ENCODE measurements at regions not wholly inside any gene's neighbourhood (a gene's known extent, or its start where the extent isn't known, plus 50 kb on each side); places are given as distances from the start of the nearest gene placed in this dataset.

- TF ChIP-seq, protein P1, sequence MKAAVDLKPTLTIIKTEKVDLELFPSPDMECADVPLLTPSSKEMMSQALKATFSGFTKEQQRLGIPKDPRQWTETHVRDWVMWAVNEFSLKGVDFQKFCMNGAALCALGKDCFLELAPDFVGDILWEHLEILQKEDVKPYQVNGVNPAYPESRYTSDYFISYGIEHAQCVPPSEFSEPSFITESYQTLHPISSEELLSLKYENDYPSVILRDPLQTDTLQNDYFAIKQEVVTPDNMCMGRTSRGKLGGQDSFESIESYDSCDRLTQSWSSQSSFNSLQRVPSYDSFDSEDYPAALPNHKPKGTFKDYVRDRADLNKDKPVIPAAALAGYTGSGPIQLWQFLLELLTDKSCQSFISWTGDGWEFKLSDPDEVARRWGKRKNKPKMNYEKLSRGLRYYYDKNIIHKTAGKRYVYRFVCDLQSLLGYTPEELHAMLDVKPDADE (conservative IDR thresholded peaks at IDR 0.05; ENCODE audit: control insufficient read depth, low read depth, low read length) = no peak
Observed at GRCh38 chr13:22405891-22406290, 735.0 kb downstream of the FGF9 start (continued).

- ChIA-PET CTCF (ENCODE audit: low intra/inter-chr PET ratio) (no interaction called here), POLR2A (no interaction called here)
- H3K4me1 ChIP-seq (replicated peaks in 1 of 2; ENCODE audit: control insufficient read depth in 2 of 2, insufficient read depth in 2 of 2, low read length in 2 of 2) = no peaks in the 10 kb centered on the region
- no peak overlapping the region for H3K27ac ChIP-seq (ENCODE audit: extremely low read depth, low read depth, low read length)
- no peak overlapping the region for H3K9ac ChIP-seq (ENCODE audit: insufficient read depth in 1 of 2, low read depth in 2 of 2, low read length in 2 of 2)
- WGBS (ENCODE audit: insufficient coverage, low coverage, missing lambda C conversion rate) = 0% methylated on average over 1 of the region's 1 CpG
- H3K4me2 ChIP-seq (ENCODE audit: insufficient read depth, low read length) = no peak overlapping the region
- in situ Hi-C loops (cut with MboI) (no loop called here), intact Hi-C loops (cut with micrococcal nuclease) (no loop called here)
- BruUV-seq (replicated peaks) = no TSS peak
- no peaks in the 10 kb centered on the region for H3K27me3 ChIP-seq (ENCODE audit: control insufficient read depth in 2 of 2, insufficient read depth in 2 of 2, low read length in 2 of 2)
- H3K4me3 ChIP-seq = no peak overlapping the region
- DNase-seq (ENCODE audit: extremely low read depth in 1 of 4, low spot score in 3 of 4) (no peak), ATAC-seq (no peak), FAIRE-seq (no peak)
- H3K9me3 ChIP-seq (replicated peaks; ENCODE audit: control insufficient read depth, insufficient read depth, low read depth, low read length) = no peaks in the 10 kb centered on the region
- H3K9me1 ChIP-seq (ENCODE audit: control insufficient read depth, insufficient read depth, low read length) = no peaks in the 10 kb centered on the region
- no peak overlapping the region for H2AFZ ChIP-seq (ENCODE audit: low read depth, low read length)
- no peaks in the 10 kb centered on the region for H3K36me3 ChIP-seq (ENCODE audit: control insufficient read depth, insufficient read depth, low read length)
- no peaks in the 10 kb centered on the region for H4K20me1 ChIP-seq (replicated peaks; ENCODE audit: control insufficient read depth, insufficient read depth, low read length)
- H3K79me2 ChIP-seq (ENCODE audit: control insufficient read depth, insufficient read depth, low read length) = no peaks in the 10 kb centered on the region
- 0 out of 2 replicates have a peak, but pooled peaks have one; percentile 25 for TF ChIP-seq ZFP1 (CRISPR knock-in tag; IDR thresholded peaks at IDR 0.05)
- TF ChIP-seq MAFF (IDR thresholded peaks at IDR 0.05; ENCODE audit: low read length) = peak; percentile 34; the same call in 1 of the 2 replicates
- TF ChIP-seq MAFK (IDR thresholded peaks at IDR 0.05; ENCODE audit: low read length) = peak; percentile 34; the same call in 1 of the 2 replicates
- no peak for TF ChIP-seq U2AF2 (optimal IDR thresholded peaks at IDR 0.05; ENCODE audit: low read depth, low read length)
- TF ChIP-seq, protein P2, sequence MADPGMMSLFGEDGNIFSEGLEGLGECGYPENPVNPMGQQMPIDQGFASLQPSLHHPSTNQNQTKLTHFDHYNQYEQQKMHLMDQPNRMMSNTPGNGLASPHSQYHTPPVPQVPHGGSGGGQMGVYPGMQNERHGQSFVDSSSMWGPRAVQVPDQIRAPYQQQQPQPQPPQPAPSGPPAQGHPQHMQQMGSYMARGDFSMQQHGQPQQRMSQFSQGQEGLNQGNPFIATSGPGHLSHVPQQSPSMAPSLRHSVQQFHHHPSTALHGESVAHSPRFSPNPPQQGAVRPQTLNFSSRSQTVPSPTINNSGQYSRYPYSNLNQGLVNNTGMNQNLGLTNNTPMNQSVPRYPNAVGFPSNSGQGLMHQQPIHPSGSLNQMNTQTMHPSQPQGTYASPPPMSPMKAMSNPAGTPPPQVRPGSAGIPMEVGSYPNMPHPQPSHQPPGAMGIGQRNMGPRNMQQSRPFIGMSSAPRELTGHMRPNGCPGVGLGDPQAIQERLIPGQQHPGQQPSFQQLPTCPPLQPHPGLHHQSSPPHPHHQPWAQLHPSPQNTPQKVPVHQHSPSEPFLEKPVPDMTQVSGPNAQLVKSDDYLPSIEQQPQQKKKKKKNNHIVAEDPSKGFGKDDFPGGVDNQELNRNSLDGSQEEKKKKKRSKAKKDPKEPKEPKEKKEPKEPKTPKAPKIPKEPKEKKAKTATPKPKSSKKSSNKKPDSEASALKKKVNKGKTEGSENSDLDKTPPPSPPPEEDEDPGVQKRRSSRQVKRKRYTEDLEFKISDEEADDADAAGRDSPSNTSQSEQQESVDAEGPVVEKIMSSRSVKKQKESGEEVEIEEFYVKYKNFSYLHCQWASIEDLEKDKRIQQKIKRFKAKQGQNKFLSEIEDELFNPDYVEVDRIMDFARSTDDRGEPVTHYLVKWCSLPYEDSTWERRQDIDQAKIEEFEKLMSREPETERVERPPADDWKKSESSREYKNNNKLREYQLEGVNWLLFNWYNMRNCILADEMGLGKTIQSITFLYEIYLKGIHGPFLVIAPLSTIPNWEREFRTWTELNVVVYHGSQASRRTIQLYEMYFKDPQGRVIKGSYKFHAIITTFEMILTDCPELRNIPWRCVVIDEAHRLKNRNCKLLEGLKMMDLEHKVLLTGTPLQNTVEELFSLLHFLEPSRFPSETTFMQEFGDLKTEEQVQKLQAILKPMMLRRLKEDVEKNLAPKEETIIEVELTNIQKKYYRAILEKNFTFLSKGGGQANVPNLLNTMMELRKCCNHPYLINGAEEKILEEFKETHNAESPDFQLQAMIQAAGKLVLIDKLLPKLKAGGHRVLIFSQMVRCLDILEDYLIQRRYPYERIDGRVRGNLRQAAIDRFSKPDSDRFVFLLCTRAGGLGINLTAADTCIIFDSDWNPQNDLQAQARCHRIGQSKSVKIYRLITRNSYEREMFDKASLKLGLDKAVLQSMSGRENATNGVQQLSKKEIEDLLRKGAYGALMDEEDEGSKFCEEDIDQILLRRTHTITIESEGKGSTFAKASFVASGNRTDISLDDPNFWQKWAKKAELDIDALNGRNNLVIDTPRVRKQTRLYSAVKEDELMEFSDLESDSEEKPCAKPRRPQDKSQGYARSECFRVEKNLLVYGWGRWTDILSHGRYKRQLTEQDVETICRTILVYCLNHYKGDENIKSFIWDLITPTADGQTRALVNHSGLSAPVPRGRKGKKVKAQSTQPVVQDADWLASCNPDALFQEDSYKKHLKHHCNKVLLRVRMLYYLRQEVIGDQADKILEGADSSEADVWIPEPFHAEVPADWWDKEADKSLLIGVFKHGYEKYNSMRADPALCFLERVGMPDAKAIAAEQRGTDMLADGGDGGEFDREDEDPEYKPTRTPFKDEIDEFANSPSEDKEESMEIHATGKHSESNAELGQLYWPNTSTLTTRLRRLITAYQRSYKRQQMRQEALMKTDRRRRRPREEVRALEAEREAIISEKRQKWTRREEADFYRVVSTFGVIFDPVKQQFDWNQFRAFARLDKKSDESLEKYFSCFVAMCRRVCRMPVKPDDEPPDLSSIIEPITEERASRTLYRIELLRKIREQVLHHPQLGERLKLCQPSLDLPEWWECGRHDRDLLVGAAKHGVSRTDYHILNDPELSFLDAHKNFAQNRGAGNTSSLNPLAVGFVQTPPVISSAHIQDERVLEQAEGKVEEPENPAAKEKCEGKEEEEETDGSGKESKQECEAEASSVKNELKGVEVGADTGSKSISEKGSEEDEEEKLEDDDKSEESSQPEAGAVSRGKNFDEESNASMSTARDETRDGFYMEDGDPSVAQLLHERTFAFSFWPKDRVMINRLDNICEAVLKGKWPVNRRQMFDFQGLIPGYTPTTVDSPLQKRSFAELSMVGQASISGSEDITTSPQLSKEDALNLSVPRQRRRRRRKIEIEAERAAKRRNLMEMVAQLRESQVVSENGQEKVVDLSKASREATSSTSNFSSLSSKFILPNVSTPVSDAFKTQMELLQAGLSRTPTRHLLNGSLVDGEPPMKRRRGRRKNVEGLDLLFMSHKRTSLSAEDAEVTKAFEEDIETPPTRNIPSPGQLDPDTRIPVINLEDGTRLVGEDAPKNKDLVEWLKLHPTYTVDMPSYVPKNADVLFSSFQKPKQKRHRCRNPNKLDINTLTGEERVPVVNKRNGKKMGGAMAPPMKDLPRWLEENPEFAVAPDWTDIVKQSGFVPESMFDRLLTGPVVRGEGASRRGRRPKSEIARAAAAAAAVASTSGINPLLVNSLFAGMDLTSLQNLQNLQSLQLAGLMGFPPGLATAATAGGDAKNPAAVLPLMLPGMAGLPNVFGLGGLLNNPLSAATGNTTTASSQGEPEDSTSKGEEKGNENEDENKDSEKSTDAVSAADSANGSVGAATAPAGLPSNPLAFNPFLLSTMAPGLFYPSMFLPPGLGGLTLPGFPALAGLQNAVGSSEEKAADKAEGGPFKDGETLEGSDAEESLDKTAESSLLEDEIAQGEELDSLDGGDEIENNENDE (IDR thresholded peaks at IDR 0.05; ENCODE audit: low read depth, low read length) = no peak
- no peak for TF ChIP-seq ZNF124 (CRISPR knock-in tag; IDR thresholded peaks at IDR 0.05)
- peak; percentile 65 for TF ChIP-seq ZNF316 (IDR thresholded peaks at IDR 0.05)
- no peak for TF ChIP-seq TCF7 (IDR thresholded peaks at IDR 0.05; ENCODE audit: borderline replicate concordance)
- peak; percentile 54; the same call in 1 of the 2 replicates for TF ChIP-seq MAFG (tag; conservative IDR thresholded peaks at IDR 0.05)
Observed at GRCh38 chr13:22412452-22412851, 741.6 kb downstream of the FGF9 start.
